Nucleus accumbens (tissue), 56 donors: ENCODE measurements at regions not wholly inside any gene's neighbourhood (a gene's known extent, or its start where the extent isn't known, plus 50 kb on each side); places are given as distances from the start of the nearest gene placed in this dataset.

Experiments used
- DNase-seq, 56 donors: peaks; one replicate each; lab custom pipeline; 2025; lab: John Stamatoyannopoulos, UW

DNA sequence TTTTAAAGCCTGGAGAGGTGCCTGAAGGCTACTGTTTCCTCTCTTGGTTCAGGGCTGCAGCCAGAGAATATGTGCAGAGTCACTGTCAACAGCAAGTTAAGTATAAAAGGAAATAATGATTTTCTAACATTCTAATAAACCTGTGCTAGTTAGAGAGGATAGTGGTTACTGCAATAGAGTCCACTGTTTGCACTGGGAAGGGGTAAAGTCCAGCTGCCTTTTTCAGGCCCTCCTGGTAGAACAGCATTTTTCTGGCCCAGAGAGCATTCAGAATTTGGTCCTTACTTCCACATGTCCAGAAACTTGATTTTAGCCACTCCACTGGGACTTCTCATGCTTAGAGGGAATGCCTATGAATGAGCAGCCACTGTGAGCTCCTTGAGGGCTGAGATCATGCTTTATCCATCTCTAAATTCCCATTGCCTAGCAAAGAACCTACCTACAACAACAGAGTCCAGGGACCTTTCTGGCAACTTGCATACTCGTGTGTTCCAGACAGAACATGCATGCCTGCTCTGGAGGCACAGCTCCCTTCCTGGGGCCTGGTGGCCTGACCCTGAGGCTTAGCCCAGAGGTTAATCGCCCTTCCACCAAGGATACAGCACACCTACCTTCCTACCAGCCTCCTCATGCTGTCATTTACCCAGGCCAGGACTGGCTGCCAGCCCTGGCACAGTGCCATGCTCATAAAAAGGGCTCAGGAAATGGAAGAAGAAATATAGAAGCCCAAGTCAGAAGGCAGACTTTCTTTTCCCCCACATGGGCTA lies 50.3 kb upstream of the ATP13A3 start:
- DNase-seq, result peak in 2 of 56 donors; percentile 4 to 10
